HT-29 (cell line): ENCODE measurements at regions not wholly inside any gene's neighbourhood (a gene's known extent, or its start where the extent isn't known, plus 50 kb on each side); places are given as distances from the start of the nearest gene placed in this dataset.

ENCODE experiments used
- DNase-seq: peaks from one replicate; pipeline ENCODE4 v3.0.0-alpha.2; 2015; ENCODE audit warnings: low spot score

DNA sequence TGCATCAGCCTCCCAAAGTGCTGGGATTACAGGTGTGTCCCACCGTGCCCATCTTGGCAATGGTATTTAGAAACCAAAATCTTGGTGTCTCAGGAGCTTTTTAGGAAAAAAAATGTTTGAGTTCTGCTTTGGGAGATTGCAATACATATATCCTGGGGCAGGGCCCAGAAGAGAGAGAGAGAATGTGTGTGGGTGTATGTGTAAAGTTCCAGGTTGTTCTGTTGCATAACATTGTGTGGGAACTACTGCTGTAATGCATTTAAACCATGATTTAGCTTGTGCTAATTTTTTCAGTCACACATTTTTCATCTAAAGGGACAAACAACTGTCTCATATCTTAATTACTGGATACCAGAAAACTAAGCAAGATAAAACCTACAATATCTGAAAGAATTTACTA lies 70.8 kb upstream of the NABP1 start:
- DNase-seq: no peak

DNA sequence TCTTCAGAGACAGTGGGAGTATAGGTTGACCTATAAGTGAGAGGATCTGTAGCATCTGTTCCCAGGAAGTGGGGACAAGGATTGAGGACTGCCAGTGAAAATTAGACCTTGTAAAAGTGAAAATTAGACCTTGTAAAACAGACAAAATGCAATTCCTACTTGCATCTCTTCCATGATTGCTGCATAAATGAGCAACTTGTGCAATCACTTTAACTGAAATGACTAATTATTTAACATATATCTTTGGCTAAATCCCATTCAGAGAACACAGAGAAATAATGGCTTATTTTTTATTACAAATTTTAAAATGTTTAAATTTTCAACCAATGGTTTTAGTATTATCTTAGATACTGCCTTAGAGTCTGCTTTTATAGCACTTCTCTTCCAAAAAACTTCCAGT lies 67.2 kb upstream of the NABP1 start:
- no peak for DNase-seq

DNA sequence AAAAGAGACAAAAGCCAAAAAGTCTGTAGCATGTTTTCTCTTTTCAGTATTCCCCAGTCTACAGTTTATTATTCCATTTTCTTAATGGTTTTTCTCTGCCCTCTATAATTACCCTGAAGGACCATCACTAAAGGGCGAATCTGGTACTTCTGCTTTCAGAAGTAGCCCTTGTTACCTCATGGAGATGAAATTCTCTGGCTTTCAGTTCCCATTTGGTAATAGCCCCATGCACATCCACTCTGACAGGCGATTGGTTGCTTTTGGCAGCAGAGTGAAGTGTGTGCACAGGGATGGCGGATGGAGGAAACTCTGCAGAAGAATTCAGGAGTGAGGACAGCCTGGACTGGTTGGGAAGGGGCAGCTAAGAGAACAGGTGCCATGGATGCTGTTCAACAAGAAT lies 66.3 kb upstream of the NABP1 start:
- DNase-seq: no peak

DNA sequence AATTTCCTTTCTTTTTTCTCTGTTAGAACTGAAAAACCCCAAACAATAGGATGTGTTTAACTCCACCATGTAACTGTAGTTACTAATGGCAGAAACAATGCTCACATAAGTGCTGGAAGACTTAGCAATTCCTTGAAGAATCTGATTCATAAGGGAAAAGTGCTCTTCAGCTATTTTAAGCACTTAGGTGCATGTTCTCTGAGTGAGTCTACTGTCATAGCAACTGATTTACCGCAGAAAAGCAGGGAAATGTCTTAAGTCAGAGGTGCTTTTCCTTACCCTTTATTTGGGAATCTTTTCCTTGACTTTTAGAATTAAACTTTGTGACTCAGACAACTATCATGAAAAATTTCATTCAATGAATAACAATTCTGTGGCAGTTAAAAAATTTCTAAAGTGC lies 65.4 kb upstream of the NABP1 start:
- no peak for DNase-seq

- no peak for DNase-seq
Observed at GRCh38 chr2:191614759-191615158, 63.2 kb upstream of the NABP1 start.

GRCh38 chr2:191615596-191615995 lies 62.3 kb upstream of the NABP1 start:
- no peak for DNase-seq

- DNase-seq: peak; percentile 47
Observed at GRCh38 chr2:191617575-191617974, 60.4 kb upstream of the NABP1 start.

GRCh38 chr2:191618046-191618780 lies 59.7 kb upstream of the NABP1 start:
- DNase-seq: peak; percentile 10

- peak; percentile 19 for DNase-seq
Observed at GRCh38 chr2:191618786-191619185, 59.1 kb upstream of the NABP1 start.

- DNase-seq: no peak
Observed at GRCh38 chr2:191620144-191620543, 57.8 kb upstream of the NABP1 start.

DNA sequence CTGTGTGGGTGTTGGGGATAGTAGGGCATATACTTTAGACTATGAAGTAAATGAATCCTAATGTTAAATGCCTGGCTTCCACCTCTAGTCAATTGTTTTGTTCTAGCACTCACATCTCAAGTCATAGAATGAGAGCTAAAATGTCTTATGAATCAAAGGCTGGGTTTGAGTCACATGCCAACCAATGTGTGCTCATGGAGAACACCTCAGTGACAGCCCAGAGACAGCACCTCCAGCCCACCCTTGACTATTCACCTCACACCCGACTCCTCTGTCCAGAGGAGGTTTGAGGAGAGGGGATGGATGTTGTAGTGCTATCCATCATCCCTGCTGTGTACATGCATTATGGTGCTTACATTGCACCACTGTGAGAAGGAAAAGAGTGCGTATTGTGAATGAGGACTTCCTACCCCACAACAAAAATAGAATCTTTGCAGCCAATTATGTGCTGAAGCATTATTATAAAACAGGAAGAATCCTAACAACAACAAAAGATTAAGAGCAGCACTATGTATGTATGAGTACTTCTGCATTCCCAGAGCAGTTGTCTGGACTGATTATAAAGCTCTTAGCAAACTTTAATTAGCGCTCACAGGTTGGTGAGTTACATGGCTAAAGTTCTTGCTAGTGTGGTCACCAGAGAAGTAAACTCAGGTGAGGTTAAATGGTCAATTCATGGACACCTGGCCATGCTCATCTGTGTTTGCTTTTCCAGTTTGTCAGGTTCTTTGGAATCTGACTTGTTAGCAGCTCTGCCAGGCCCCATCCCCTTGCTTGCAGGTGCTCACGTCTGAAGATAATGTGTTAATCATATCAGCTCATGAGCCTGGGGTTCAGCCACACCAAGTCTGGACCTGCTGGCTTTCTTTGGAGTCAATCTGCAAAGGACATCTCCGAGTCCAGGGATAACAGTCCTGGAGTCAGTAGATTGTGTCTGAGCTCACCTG lies 55.3 kb upstream of the NABP1 start:
- DNase-seq: peak; percentile 37

DNA sequence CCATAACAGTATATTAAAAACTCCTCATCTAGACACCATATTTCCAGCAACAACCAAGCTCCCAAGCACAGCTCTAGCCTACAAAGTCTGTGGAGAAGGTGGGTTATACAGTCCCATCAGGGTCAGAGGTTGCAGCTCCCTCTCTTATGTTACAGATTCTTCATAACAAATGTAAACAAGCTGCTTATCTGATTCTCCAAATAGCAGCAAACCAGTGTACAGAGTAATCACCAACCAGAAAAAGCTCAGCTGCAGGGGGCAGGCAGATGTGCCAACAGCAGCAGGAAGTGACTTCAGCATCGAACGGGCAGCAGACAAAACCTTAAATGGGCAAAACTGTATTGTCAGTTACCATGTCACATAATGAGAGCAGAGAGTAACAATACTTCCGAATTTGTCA lies 52.9 kb upstream of the NABP1 start:
- no peak for DNase-seq

- DNase-seq: no peak
Observed at GRCh38 chr2:191625446-191625845, 52.5 kb upstream of the NABP1 start.

GRCh38 chr2:191626497-191627151 lies 51.3 kb upstream of the NABP1 start:
- DNase-seq: no peak

- DNase-seq: no peak
Observed at GRCh38 chr2:191627518-191627917, 50.4 kb upstream of the NABP1 start.
